Activated CD4-positive, alpha-beta T cell treated with anti-CD3 and anti-CD28 coated beads, Interleukin-2, amount 10 ng/mL, durations not matched to agents 24 days and 14 days (primary cell): ENCODE measurements at regions not wholly inside any gene's neighbourhood (a gene's known extent, or its start where the extent isn't known, plus 50 kb on each side); places are given as distances from the start of the nearest gene placed in this dataset.

ENCODE experiments used
- DNase-seq: peaks from one replicate; pipeline ENCODE4 v3.0.0; 2022
- H3K27ac Mint-ChIP-seq: one replicate; pipeline ENCODE4 v1.8.0; 2022; ENCODE audit warnings: mild to moderate bottlenecking, mixed read lengths
- H3K27me3 Mint-ChIP-seq: one replicate; pipeline ENCODE4 v1.8.0; 2022; ENCODE audit warnings: mixed read lengths
- H3K36me3 Mint-ChIP-seq: one replicate; pipeline ENCODE4 v1.8.0; 2022; ENCODE audit warnings: low read depth, mild to moderate bottlenecking, mixed read lengths
- H3K4me1 Mint-ChIP-seq: one replicate; pipeline ENCODE4 v1.8.0; 2021; ENCODE audit warnings: mixed read lengths
- H3K4me3 Mint-ChIP-seq: one replicate; pipeline ENCODE4 v1.8.0; 2022; ENCODE audit warnings: mild to moderate bottlenecking, moderate library complexity, mixed read lengths
- H3K9me3 Mint-ChIP-seq: one replicate; pipeline ENCODE4 v1.8.0; 2021; ENCODE audit warnings: mixed read lengths
- intact Hi-C: fragments of 100-400 bp; cut with micrococcal nuclease; formaldehyde crosslinking; loops from one replicate; pipeline ENCODE4 v1.15.1; 2023

DNA sequence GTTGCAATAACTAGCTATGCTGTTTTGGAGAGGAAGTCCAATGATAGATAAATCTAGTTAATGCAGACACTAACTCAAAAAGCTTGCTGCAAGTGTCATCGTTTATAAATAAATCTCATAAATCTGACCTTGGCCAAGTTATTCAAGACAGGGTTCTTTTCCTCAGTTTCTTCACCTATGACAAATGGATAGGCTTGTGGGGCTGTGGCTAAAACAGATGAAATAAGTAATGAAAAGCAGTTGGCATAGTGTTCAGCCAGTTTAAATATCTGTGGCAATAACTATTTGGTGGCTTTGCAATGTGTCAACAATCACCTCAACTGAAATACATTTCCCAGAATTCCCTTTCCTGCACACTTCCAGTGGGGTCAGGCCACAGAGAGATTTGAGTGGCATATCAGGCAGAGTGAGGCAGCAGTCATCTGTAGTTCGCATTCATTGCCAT is 169.9 kb downstream of the DYRK2 start:
- H3K9me3 Mint-ChIP-seq: peaks cover 3% of the 10 kb centered on the region
- no peaks in the 10 kb centered on the region for H3K4me1 Mint-ChIP-seq
- H3K27ac Mint-ChIP-seq: no peak overlapping the region
- H3K36me3 Mint-ChIP-seq: no peaks in the 10 kb centered on the region
- no peaks in the 10 kb centered on the region for H3K27me3 Mint-ChIP-seq
- no peak for DNase-seq
- intact Hi-C loops: no loop called here
- H3K4me3 Mint-ChIP-seq: no peak overlapping the region

DNA sequence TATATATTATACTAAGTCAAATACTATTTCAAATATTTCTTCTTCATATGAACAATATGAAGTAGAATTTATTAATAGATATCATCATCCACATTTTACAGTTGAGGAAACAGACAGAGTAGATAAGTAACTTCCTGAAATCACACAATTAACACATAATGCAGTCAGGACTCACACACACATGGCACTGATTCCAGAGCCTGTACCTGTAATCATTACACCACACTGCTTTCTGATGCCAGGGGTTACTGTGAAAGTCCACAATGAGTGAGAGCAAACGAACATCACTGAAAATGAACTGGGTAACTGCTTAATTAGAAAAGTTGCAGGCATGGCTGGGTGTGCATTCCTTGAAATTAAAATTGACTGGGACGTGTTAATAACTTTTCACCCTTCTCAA is 169.3 kb upstream of the IFNG-AS1 start:
- Mint-ChIP-seq H3K4me3 (no peak overlapping the region), H3K36me3 (no peaks in the 10 kb centered on the region), H3K4me1 (no peaks in the 10 kb centered on the region), H3K9me3 (peaks cover 3% of the 10 kb centered on the region), H3K27ac (no peak overlapping the region), H3K27me3 (no peaks in the 10 kb centered on the region)
- DNase-seq: no peak
- intact Hi-C loops: no loop called here

DNA sequence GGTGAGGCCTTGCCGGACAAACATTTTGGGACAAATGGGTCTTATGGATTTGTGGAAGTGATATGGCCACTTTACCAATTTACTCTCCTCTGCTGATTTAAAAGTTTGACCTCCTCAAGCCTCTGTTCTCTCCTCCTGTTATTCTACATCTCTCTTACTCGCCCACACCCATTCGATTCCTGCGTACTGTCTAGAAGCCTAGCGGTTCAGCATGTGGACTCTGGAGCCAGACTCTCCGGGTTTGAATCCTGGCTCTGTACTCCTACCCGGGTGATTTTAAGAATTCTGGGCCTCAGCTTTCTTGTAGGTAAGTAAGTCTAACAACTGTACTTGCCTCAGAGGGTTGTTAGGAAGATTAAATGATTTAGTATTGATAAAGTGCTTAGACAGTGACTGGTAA is 168.6 kb upstream of the IFNG-AS1 start:
- no peaks in the 10 kb centered on the region for H3K4me1 Mint-ChIP-seq
- H3K36me3 Mint-ChIP-seq: no peaks in the 10 kb centered on the region
- no peak for DNase-seq
- no peaks in the 10 kb centered on the region for H3K9me3 Mint-ChIP-seq
- intact Hi-C loops: no loop called here
- no peak overlapping the region for H3K4me3 Mint-ChIP-seq
- no peak overlapping the region for H3K27ac Mint-ChIP-seq
- no peaks in the 10 kb centered on the region for H3K27me3 Mint-ChIP-seq

- Mint-ChIP-seq H3K36me3 (no peaks in the 10 kb centered on the region), H3K4me1 (peaks cover 3% of the 10 kb centered on the region), H3K4me3 (no peak overlapping the region), H3K27me3 (no peaks in the 10 kb centered on the region), H3K9me3 (no peaks in the 10 kb centered on the region), H3K27ac (no peak overlapping the region)
- DNase-seq: no peak
- intact Hi-C loops: no loop called here
Observed at GRCh38 chr12:67822826-67823225, 166.4 kb upstream of the IFNG-AS1 start.

DNA sequence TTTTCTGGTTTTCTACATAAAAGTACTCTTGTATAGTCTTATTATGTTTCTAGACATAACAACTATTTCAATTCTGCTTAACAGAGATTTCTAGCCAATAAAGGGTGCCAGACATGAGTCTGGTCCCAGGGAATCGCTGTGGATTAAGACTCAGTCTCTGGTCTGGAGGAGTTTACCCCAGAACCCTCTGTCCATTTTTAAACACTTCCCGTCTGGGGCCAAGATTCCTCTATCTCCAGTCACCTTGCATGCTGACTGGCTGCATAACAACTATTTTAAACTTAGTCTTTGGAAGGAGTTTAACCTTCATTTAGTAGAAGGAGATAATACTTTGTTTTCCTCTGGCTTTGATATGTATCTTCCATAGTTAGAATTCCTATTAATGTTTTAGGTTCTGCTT is 163.1 kb upstream of the IFNG-AS1 start:
- no peaks in the 10 kb centered on the region for H3K27me3 Mint-ChIP-seq
- no peak overlapping the region for H3K4me3 Mint-ChIP-seq
- intact Hi-C loops: no loop called here
- peaks cover 11% of the 10 kb centered on the region for H3K4me1 Mint-ChIP-seq
- H3K9me3 Mint-ChIP-seq: peaks cover 7% of the 10 kb centered on the region
- H3K36me3 Mint-ChIP-seq: peaks cover 1% of the 10 kb centered on the region
- no peak for DNase-seq
- no peak overlapping the region for H3K27ac Mint-ChIP-seq

- intact Hi-C loops: no loop called here
- no peak overlapping the region for H3K4me3 Mint-ChIP-seq
Observed at GRCh38 chr12:67826946-67827720, 162.1 kb upstream of the IFNG-AS1 start.

GRCh38 chr12:67827820-67828383 is 161.3 kb upstream of the IFNG-AS1 start:
- peaks cover 7% of the 10 kb centered on the region for H3K9me3 Mint-ChIP-seq
- peak overlapping the region; percentile 75 for H3K27ac Mint-ChIP-seq
- no peaks in the 10 kb centered on the region for H3K27me3 Mint-ChIP-seq
- peak overlapping the region; percentile 17 for H3K4me3 Mint-ChIP-seq
- peaks cover 1% of the 10 kb centered on the region for H3K36me3 Mint-ChIP-seq
- peak; percentile 63 for DNase-seq
- intact Hi-C loops: loop anchor here (1.0 kb wide), 1 partner anchor 24 kb away; no protein-coding TSS in a partner anchor
- H3K4me1 Mint-ChIP-seq: peaks cover 11% of the 10 kb centered on the region

More at GRCh38 chr12:67826946-67827720, 162.1 kb upstream of the IFNG-AS1 start:
- Mint-ChIP-seq H3K36me3 (peaks cover 1% of the 10 kb centered on the region), H3K9me3 (peaks cover 7% of the 10 kb centered on the region), H3K4me1 (peaks cover 11% of the 10 kb centered on the region), H3K27me3 (no peaks in the 10 kb centered on the region), H3K27ac (peak overlapping the region; percentile 75)
- no peak for DNase-seq

DNA sequence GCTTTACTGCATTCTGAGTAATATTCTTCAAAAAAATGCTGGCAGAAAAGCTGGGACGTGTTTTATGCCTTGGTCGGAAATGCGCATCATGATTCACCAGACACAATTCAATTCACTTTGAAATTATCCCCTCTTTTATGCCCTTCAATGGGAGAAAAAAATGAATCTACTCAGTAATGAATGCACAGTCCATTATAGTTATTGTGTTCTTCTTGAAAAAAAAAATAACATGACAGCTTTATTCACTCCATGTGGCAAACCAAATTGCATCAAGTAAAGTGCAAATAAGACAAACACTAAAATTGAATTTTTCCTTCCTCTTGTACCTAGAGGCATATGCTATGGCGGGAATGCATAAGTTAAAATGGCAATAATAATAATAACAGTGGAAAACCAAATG is 159.4 kb upstream of the IFNG-AS1 start:
- Mint-ChIP-seq H3K27me3 (no peaks in the 10 kb centered on the region), H3K36me3 (peaks cover 1% of the 10 kb centered on the region), H3K9me3 (peaks cover 7% of the 10 kb centered on the region), H3K4me3 (no peak overlapping the region), H3K4me1 (peaks cover 11% of the 10 kb centered on the region), H3K27ac (no peak overlapping the region)
- intact Hi-C loops: no loop called here
- no peak for DNase-seq

DNA sequence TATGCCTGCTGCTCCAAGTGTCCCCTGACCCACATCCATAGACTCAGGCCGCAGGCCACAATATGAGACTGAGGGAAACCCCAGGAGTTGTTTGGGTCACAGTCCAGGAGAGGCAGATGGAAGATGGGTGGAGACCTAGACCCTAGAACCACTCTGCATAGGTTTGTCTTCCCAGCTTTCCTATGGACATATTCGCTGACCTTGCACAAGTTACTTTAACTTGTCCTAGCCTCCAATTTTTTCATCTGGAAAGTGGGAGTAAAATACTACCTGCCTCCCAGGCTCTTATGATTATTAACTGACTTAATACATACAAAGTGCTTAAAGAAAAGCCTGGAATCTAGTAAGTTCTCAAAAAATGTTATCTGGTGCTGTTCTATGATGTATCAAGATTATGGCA is 157.1 kb upstream of the IFNG-AS1 start:
- peaks cover 1% of the 10 kb centered on the region for H3K36me3 Mint-ChIP-seq
- H3K27ac Mint-ChIP-seq: no peak overlapping the region
- H3K9me3 Mint-ChIP-seq: peaks cover 7% of the 10 kb centered on the region
- H3K4me1 Mint-ChIP-seq: peaks cover 11% of the 10 kb centered on the region
- no peak overlapping the region for H3K4me3 Mint-ChIP-seq
- intact Hi-C loops: no loop called here
- H3K27me3 Mint-ChIP-seq: peaks cover 5% of the 10 kb centered on the region
- DNase-seq: no peak

DNA sequence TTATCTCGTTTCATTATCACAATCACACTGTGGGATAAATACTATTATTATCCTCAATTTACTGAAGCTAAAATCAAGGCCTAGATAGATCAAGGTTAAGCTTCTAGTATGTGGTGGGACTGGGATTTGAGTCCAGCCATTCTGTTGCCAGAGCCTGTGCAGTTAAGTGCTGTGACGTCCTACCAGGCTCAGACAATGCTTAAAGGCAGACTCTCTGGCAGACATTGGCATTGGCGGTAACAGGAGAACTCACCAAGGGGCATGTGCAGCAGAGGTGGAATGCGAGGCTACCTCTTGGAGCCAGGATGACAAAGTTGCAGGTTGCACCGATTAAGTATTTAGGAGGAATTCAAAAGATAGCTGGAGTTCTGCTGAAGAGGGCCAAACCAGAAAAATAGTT is 155.6 kb upstream of the IFNG-AS1 start:
- Mint-ChIP-seq H3K4me3 (no peak overlapping the region), H3K4me1 (peaks cover 2% of the 10 kb centered on the region), H3K36me3 (no peaks in the 10 kb centered on the region), H3K27me3 (peaks cover 5% of the 10 kb centered on the region), H3K27ac (no peak overlapping the region), H3K9me3 (peaks cover 7% of the 10 kb centered on the region)
- intact Hi-C loops: no loop called here
- no peak for DNase-seq

DNA sequence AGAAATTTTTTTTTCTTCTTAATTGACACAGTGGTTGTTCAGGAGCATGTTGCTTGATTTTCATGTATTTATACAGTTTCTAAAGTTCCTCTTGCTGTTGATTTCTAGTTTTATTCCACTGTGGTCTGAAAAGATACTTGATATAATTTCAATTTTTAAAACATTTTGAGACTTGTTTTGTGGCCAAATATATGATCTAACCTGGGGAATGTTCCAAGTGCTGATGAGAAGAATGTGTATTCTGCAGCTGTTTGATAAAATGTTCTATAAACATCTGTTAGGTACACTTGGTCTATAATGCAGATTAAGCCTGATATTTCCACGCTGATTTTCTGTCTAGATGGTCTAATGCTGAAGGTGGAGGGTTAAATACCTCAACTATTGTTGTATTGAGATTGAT is 151.4 kb upstream of the IFNG-AS1 start:
- Mint-ChIP-seq H3K36me3 (no peaks in the 10 kb centered on the region), H3K27me3 (peaks cover 5% of the 10 kb centered on the region), H3K4me1 (no peaks in the 10 kb centered on the region), H3K27ac (no peak overlapping the region), H3K4me3 (no peak overlapping the region), H3K9me3 (peaks cover 12% of the 10 kb centered on the region)
- intact Hi-C loops: no loop called here
- DNase-seq: no peak

DNA sequence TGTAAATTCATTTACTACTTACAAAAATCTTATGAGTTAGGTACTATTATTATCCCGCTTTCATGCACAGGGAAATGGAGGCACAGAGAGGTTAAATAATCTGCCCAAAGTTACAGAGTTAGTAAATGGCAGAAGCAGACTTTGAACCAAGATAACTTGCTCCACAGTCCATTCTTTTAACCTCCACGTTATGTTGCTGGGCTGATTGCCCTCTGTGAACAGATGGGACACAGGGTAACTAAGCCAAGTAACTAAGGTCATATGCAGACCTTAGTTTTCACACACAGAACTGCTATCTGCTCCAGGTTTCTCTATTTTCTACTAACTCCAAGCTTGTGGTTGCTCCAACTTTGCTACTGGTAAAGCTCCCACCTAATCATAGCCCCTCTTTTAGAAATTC is 147.1 kb upstream of the IFNG-AS1 start:
- Mint-ChIP-seq H3K27ac (no peak overlapping the region), H3K4me1 (no peaks in the 10 kb centered on the region), H3K4me3 (no peak overlapping the region), H3K27me3 (no peaks in the 10 kb centered on the region), H3K36me3 (no peaks in the 10 kb centered on the region), H3K9me3 (peaks cover 12% of the 10 kb centered on the region)
- intact Hi-C loops: no loop called here
- DNase-seq: no peak

DNA sequence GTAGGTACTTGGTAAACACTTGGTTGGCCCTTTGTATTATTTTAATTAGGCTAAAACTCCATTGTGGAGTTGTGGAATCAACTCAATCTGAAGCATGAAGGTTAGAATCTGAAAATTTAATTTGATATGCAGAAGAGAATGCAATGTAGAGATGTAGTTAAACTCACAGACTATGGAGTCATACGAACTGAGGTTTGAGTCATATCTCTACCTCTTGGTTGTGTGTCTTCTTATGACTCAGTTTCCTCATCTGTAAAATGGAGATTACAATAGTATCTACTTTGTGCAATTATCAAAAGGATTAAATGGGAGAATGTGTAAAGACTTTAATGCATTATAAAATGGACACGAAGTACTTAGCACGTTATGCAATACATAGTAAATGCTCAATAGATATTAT is 146.0 kb upstream of the IFNG-AS1 start:
- Mint-ChIP-seq H3K27me3 (no peaks in the 10 kb centered on the region), H3K9me3 (peaks cover 12% of the 10 kb centered on the region), H3K27ac (no peak overlapping the region), H3K4me3 (no peak overlapping the region), H3K4me1 (no peaks in the 10 kb centered on the region), H3K36me3 (no peaks in the 10 kb centered on the region)
- intact Hi-C loops: no loop called here
- DNase-seq: no peak

- peaks cover 6% of the 10 kb centered on the region for H3K27me3 Mint-ChIP-seq
- H3K9me3 Mint-ChIP-seq: peaks cover 7% of the 10 kb centered on the region
- intact Hi-C loops: no loop called here
- H3K27ac Mint-ChIP-seq: no peak overlapping the region
- DNase-seq: no peak
- H3K4me1 Mint-ChIP-seq: no peaks in the 10 kb centered on the region
- H3K36me3 Mint-ChIP-seq: no peaks in the 10 kb centered on the region
- H3K4me3 Mint-ChIP-seq: no peak overlapping the region
Observed at GRCh38 chr12:67852701-67853100, 136.5 kb upstream of the IFNG-AS1 start.

DNA sequence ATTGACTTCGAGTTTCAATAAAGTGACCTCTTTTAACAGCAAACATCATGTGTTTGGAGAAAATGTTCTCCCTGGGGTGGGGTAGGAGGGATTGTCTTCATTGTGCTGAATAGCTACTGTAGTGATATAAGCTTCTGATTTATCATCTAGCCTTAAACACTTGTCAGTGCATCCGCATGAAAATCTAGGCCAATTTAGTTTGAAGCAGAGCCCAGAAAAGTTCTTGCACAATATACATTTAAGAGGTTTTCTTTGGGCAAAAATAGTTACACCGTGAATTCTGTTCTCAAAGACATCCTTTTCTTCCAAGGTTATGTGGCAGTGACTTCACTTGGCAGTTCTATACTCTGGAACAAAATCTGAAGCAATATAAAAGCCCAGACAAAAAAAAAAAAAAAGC is 136.0 kb upstream of the IFNG-AS1 start:
- H3K36me3 Mint-ChIP-seq: no peaks in the 10 kb centered on the region

More for the DNA sequence above, 136.0 kb upstream of the IFNG-AS1 start:
- Mint-ChIP-seq H3K9me3 (peaks cover 7% of the 10 kb centered on the region), H3K4me1 (no peaks in the 10 kb centered on the region), H3K4me3 (no peak overlapping the region), H3K27me3 (peaks cover 6% of the 10 kb centered on the region), H3K27ac (no peak overlapping the region)
- no peak for DNase-seq
- intact Hi-C loops: no loop called here
